ENCODE measurements at regions not wholly inside any gene's neighbourhood (a gene's known extent, or its start where the extent isn't known, plus 50 kb on each side); places are given as distances from the start of the nearest gene placed in this dataset.

GRCh38 chr10:4058514-4059029 lies 273.6 kb upstream of the KLF6 start:
- no peak for DNase-seq (ENCODE audit: low spot score)
- Mint-ChIP-seq H3K9me3 (ENCODE audit: low read depth) (no peaks in the 10 kb centered on the region), H3K27me3 (ENCODE audit: low read depth) (no peaks in the 10 kb centered on the region), H3K27ac (ENCODE audit: unreplicated experiment) (no peak overlapping the region), H3K4me3 (ENCODE audit: unreplicated experiment) (no peak overlapping the region), H3K4me1 (ENCODE audit: low read depth) (peaks cover 29% of the 10 kb centered on the region), H3K36me3 (ENCODE audit: low read depth) (no peaks in the 10 kb centered on the region)
- TF ChIP-seq CTCF (IDR thresholded peaks at IDR 0.05) = no peak

- no peak for TF ChIP-seq CTCF (IDR thresholded peaks at IDR 0.05)
- Mint-ChIP-seq H3K27me3 (ENCODE audit: low read depth) (no peaks in the 10 kb centered on the region), H3K4me3 (ENCODE audit: unreplicated experiment) (no peak overlapping the region), H3K9me3 (ENCODE audit: low read depth) (no peaks in the 10 kb centered on the region), H3K27ac (ENCODE audit: unreplicated experiment) (no peak overlapping the region), H3K4me1 (ENCODE audit: low read depth) (peaks cover 29% of the 10 kb centered on the region), H3K36me3 (ENCODE audit: low read depth) (no peaks in the 10 kb centered on the region)
- DNase-seq (ENCODE audit: low spot score) = no peak
These were observed 272.9 kb upstream of the KLF6 start for GRCh38 chr10:4057725-4058513.

GRCh38 chr10:4057021-4057420 lies 272.0 kb upstream of the KLF6 start:
- no peaks in the 10 kb centered on the region for H3K9me3 Mint-ChIP-seq (ENCODE audit: low read depth)

DNA sequence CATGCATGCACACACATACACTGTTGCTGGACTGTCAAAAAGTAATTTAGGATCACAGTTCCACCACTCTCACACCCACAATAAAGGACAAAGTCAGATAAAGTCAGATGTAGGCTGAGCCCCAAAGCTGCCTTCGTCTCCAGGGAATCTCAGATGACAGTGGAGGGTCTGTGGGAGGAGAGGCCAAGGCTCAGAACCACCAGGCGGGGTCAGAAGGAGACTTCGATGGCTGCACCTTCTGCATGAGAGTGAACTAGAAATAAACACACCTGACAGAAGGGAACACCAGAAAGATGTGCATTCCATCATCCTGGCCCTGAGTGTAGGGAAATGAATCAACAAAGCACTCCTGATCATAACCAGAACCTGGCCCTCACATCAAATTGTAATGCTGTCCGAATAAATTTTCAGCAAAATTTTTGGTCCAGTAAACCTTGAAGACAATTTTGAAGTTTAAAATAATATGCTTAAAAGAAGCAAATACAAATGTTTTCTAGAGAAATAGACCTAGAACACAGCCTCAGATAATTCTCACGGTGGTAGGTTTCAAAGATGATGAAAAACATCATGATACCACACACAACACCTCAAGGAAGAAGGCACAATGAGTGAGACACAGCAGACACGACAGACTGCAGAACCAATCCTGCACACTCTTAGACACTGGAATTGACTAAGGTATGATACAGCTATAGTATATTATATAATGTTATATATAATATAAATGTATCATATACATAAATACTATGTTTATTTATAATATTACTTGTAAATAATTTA lies 269.8 kb upstream of the KLF6 start:
- peaks cover 31% of the 10 kb centered on the region for H3K4me1 Mint-ChIP-seq (ENCODE audit: low read depth)
- H3K27me3 Mint-ChIP-seq (ENCODE audit: low read depth) = no peaks in the 10 kb centered on the region
- H3K36me3 Mint-ChIP-seq (ENCODE audit: low read depth) = no peaks in the 10 kb centered on the region
- no peak for TF ChIP-seq CTCF (IDR thresholded peaks at IDR 0.05)
- DNase-seq (ENCODE audit: low spot score) = no peak
- H3K9me3 Mint-ChIP-seq (ENCODE audit: low read depth) = no peaks in the 10 kb centered on the region
- no peak overlapping the region for H3K4me3 Mint-ChIP-seq (ENCODE audit: unreplicated experiment)
- no peak overlapping the region for H3K27ac Mint-ChIP-seq (ENCODE audit: unreplicated experiment)

More at GRCh38 chr10:4057021-4057420, 272.0 kb upstream of the KLF6 start:
- H3K36me3 Mint-ChIP-seq (ENCODE audit: low read depth) = no peaks in the 10 kb centered on the region
- TF ChIP-seq CTCF (IDR thresholded peaks at IDR 0.05) = no peak
- H3K4me3 Mint-ChIP-seq (ENCODE audit: unreplicated experiment) = no peak overlapping the region
- no peaks in the 10 kb centered on the region for H3K27me3 Mint-ChIP-seq (ENCODE audit: low read depth)
- no peak overlapping the region for H3K27ac Mint-ChIP-seq (ENCODE audit: unreplicated experiment)
- peaks cover 25% of the 10 kb centered on the region for H3K4me1 Mint-ChIP-seq (ENCODE audit: low read depth)
- DNase-seq (ENCODE audit: low spot score) = no peak

DNA sequence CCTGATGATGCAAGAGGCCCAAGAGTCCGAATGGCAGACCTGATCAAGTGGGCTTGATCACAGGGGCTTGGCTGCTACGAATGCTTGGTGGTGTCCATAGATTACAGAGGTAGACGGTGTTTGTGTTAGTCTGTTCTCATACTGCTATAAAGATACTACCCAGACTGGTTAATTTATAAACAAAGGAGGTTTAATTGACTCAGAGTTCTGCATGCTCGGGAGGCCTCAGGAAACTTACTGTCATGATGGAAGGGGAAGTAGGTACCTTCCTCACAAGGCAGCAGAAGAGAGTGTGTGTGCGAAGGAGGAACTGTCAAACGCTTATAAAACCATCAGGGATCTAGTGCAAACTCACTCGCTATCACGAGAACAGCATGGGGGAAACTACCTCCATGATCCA lies 268.9 kb upstream of the KLF6 start:
- H3K27me3 Mint-ChIP-seq (ENCODE audit: low read depth) = no peaks in the 10 kb centered on the region
- H3K9me3 Mint-ChIP-seq (ENCODE audit: low read depth) = no peaks in the 10 kb centered on the region
- H3K4me3 Mint-ChIP-seq (ENCODE audit: unreplicated experiment) = no peak overlapping the region
- H3K36me3 Mint-ChIP-seq (ENCODE audit: low read depth) = no peaks in the 10 kb centered on the region
- H3K4me1 Mint-ChIP-seq (ENCODE audit: low read depth) = peaks cover 31% of the 10 kb centered on the region
- no peak overlapping the region for H3K27ac Mint-ChIP-seq (ENCODE audit: unreplicated experiment)
- TF ChIP-seq CTCF (IDR thresholded peaks at IDR 0.05) = no peak
- DNase-seq (ENCODE audit: low spot score) = no peak

Data from chondrocyte (in vitro differentiated cells).